ENCODE measurements at regions not wholly inside any gene's neighbourhood (a gene's known extent, or its start where the extent isn't known, plus 50 kb on each side); places are given as distances from the start of the nearest gene placed in this dataset.

DNA sequence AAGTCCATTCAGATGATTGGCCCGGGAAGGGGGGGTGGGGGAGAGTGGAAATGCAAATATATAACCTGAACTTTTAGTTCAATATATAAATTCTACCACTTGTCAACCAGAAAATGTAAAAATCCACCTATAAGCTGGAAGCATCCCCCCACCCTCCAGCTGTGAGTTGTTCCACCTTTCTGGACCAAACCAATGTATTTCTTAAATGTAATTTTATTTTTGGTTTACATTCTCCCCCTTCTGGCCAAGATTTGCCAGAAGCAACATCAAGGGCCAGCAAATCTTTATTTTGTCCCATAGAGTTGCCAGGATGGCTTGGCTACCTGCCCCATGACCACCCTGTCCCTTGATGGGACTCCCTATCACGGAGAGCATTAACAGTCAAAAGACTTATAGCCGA, 545.7 kb downstream of the TBL1XR1 start:
- no peak for TF ChIP-seq EZH2 (IDR thresholded peaks at IDR 0.05; ENCODE audit: borderline replicate concordance, low read depth, low read length, severe bottlenecking)
- TF ChIP-seq, protein P1, sequence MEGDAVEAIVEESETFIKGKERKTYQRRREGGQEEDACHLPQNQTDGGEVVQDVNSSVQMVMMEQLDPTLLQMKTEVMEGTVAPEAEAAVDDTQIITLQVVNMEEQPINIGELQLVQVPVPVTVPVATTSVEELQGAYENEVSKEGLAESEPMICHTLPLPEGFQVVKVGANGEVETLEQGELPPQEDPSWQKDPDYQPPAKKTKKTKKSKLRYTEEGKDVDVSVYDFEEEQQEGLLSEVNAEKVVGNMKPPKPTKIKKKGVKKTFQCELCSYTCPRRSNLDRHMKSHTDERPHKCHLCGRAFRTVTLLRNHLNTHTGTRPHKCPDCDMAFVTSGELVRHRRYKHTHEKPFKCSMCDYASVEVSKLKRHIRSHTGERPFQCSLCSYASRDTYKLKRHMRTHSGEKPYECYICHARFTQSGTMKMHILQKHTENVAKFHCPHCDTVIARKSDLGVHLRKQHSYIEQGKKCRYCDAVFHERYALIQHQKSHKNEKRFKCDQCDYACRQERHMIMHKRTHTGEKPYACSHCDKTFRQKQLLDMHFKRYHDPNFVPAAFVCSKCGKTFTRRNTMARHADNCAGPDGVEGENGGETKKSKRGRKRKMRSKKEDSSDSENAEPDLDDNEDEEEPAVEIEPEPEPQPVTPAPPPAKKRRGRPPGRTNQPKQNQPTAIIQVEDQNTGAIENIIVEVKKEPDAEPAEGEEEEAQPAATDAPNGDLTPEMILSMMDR (IDR thresholded peaks at IDR 0.05; ENCODE audit: borderline replicate concordance, extremely low read depth, low read length, poor library complexity, severe bottlenecking) = no peak
